ENCODE measurements at regions not wholly inside any gene's neighbourhood (a gene's known extent, or its start where the extent isn't known, plus 50 kb on each side); places are given as distances from the start of the nearest gene placed in this dataset.

GRCh38 chr14:94935706-94936300 lies 165.9 kb upstream of the GSC start:
- TF ChIP-seq CTCF (conservative IDR thresholded peaks at IDR 0.05) = no peak
- no peak overlapping the region for H3K23ac ChIP-seq (ENCODE audit: insufficient read length, low read depth, low read length)
- no peaks in the 10 kb centered on the region for H3K4me1 Mint-ChIP-seq
- H3K27me3 ChIP-seq (ENCODE audit: insufficient read depth, low read length) = no peaks in the 10 kb centered on the region
- DNase-seq = no peak
- H3K36me3 Mint-ChIP-seq (ENCODE audit: insufficient read depth in 1 of 3, low read depth in 3 of 3) = no peaks in the 10 kb centered on the region
- no peaks in the 10 kb centered on the region for H3K23me2 ChIP-seq (ENCODE audit: insufficient read length, low read depth, low read length, poor library complexity, severe bottlenecking)
- no peak overlapping the region for H4K5ac ChIP-seq (ENCODE audit: insufficient read length, low read depth, low read length)
- no peak overlapping the region for H3K27ac ChIP-seq (ENCODE audit: insufficient read length, low read depth, low read length)
- H3K4me3 Mint-ChIP-seq = no peak overlapping the region
- no peak overlapping the region for H3K4ac ChIP-seq (ENCODE audit: low read depth, low read length)
- WGBS (ENCODE audit: extremely low coverage, insufficient read length, low lambda C conversion rate) = no CpG with 5 or more reads among the region's 13 CpGs
- H2AK5ac ChIP-seq (ENCODE audit: insufficient read length, low read length) = no peak overlapping the region
- no peak overlapping the region for H3K4me2 ChIP-seq (ENCODE audit: insufficient read depth, insufficient read length, low read length)
- H4K8ac ChIP-seq (replicated peaks; ENCODE audit: insufficient read length, low read depth, low read length) = no peak overlapping the region
- no peak overlapping the region for H3K9ac ChIP-seq (ENCODE audit: extremely low read depth, insufficient read length, low read length)
- no peak overlapping the region for H2BK5ac ChIP-seq (ENCODE audit: insufficient read length, low read length)
- no peaks in the 10 kb centered on the region for H3K79me2 ChIP-seq (ENCODE audit: insufficient read depth, low read length)
- no peak overlapping the region for H3K27ac Mint-ChIP-seq
- no peaks in the 10 kb centered on the region for H3K27me3 Mint-ChIP-seq (ENCODE audit: low read depth)
- no peaks in the 10 kb centered on the region for H3K9me3 ChIP-seq (ENCODE audit: control insufficient read depth, low read depth, low read length)
- H3K9me3 Mint-ChIP-seq = no peaks in the 10 kb centered on the region
- H3K18ac ChIP-seq (ENCODE audit: insufficient read length, low read depth, low read length) = no peak overlapping the region
- H2BK15ac ChIP-seq (ENCODE audit: low read depth, low read length) = no peak overlapping the region
- no peak overlapping the region; the same call in 1 of the 2 replicates for H3K14ac ChIP-seq (ENCODE audit: insufficient read depth, low read length)
- no peaks in the 10 kb centered on the region for H3K4me1 ChIP-seq (ENCODE audit: insufficient read depth, low read length)
- H2BK12ac ChIP-seq (ENCODE audit: insufficient read length, low read depth, low read length) = no peak overlapping the region
- H4K91ac ChIP-seq (ENCODE audit: insufficient read length, low read depth, low read length) = no peak overlapping the region
- H3K56ac ChIP-seq (ENCODE audit: insufficient read length, low read depth, low read length) = no peak overlapping the region
- H3K79me1 ChIP-seq (ENCODE audit: insufficient read depth, low read depth, low read length, poor library complexity, severe bottlenecking) = no peaks in the 10 kb centered on the region
- H4K20me1 ChIP-seq (ENCODE audit: control insufficient read depth, insufficient read depth, insufficient read length) = no peaks in the 10 kb centered on the region
- no peak overlapping the region for H2BK20ac ChIP-seq (ENCODE audit: low read depth, low read length, poor library complexity, severe bottlenecking)
- no peak overlapping the region for H2AFZ ChIP-seq (ENCODE audit: low read length)
- no peak overlapping the region for H3T11ph ChIP-seq (ENCODE audit: low read length)
- H2BK120ac ChIP-seq (ENCODE audit: low read depth, low read length, poor library complexity, severe bottlenecking) = no peak overlapping the region

Measured in H9 (cell line).